Stimulated activated CD4-positive, alpha-beta T cell treated with anti-CD3 and anti-CD28 coated beads, TNF-alpha, amount 100 ng/mL, for 24 hours (primary cell): ENCODE measurements at regions not wholly inside any gene's neighbourhood (a gene's known extent, or its start where the extent isn't known, plus 50 kb on each side); places are given as distances from the start of the nearest gene placed in this dataset.
"Not testable (repeated sequence)": the region's sequence is repeated elsewhere in the genome, so short reads cannot be mapped to it uniquely, and the experiment has no call there.

ENCODE experiments used
- DNase-seq, 3 experiments: peaks; one replicate each; pipeline ENCODE4 v3.0.0-alpha.2; 2020; ENCODE audit warnings: low read depth in 3 of 3

GRCh38 chr7:50920031-50920635 is 137.4 kb upstream of the GRB10 start:
- DNase-seq: no peak

- no peak for DNase-seq
These were observed 132.9 kb upstream of the GRB10 start for GRCh38 chr7:50915621-50916020.

GRCh38 chr7:50914460-50914859 is 131.8 kb upstream of the GRB10 start:
- no peak for DNase-seq

GRCh38 chr7:50908628-50909290 is 126.1 kb upstream of the GRB10 start:
- DNase-seq: no peak

GRCh38 chr7:50898604-50899477 is 116.1 kb upstream of the GRB10 start:
- not testable (repeated sequence) for DNase-seq

- DNase-seq: not testable (repeated sequence)
These were observed 104.4 kb upstream of the GRB10 start for GRCh38 chr7:50887061-50887460.

- no peak for DNase-seq
These were observed 89.7 kb upstream of the GRB10 start for GRCh38 chr7:50872437-50872836.

- no peak for DNase-seq
These were observed 86.5 kb upstream of the GRB10 start for GRCh38 chr7:50869108-50869725.

GRCh38 chr7:50868426-50869100 is 85.9 kb upstream of the GRB10 start:
- DNase-seq: no peak

- no peak for DNase-seq
These were observed 84.3 kb upstream of the GRB10 start for GRCh38 chr7:50867034-50867356.

GRCh38 chr7:50866343-50867033 is 83.8 kb upstream of the GRB10 start:
- no peak for DNase-seq

- no peak for DNase-seq
These were observed 82.8 kb upstream of the GRB10 start for GRCh38 chr7:50865450-50865849.

- DNase-seq: no peak
These were observed 82.0 kb upstream of the GRB10 start for GRCh38 chr7:50864694-50865093.

- DNase-seq: no peak
These were observed 80.4 kb upstream of the GRB10 start for GRCh38 chr7:50863053-50863452.

- no peak for DNase-seq
These were observed 79.6 kb upstream of the GRB10 start for GRCh38 chr7:50862302-50862701.

GRCh38 chr7:50860598-50860997 is 77.9 kb upstream of the GRB10 start:
- no peak for DNase-seq

- no peak for DNase-seq
These were observed 77.5 kb upstream of the GRB10 start for GRCh38 chr7:50860174-50860573.

- no peak for DNase-seq
These were observed 76.0 kb upstream of the GRB10 start for GRCh38 chr7:50858528-50859245.

GRCh38 chr7:50857804-50858489 is 75.3 kb upstream of the GRB10 start:
- no peak for DNase-seq

GRCh38 chr7:50856806-50857205 is 74.1 kb upstream of the GRB10 start:
- no peak for DNase-seq
